ENCODE measurements at regions not wholly inside any gene's neighbourhood (a gene's known extent, or its start where the extent isn't known, plus 50 kb on each side); places are given as distances from the start of the nearest gene placed in this dataset.
A peak's percentile ranks its signal among the peaks of the same experiment; 100 is the strongest.

GRCh38 chr9:79902825-79903600, 331.2 kb downstream of the TLE4 start:
- DNase-seq: no peak

- DNase-seq: no peak
Measured at GRCh38 chr9:79900754-79901153, 329.0 kb downstream of the TLE4 start.

GRCh38 chr9:79896390-79896980, 324.7 kb downstream of the TLE4 start:
- no peak for DNase-seq

GRCh38 chr9:79895232-79895631, 323.5 kb downstream of the TLE4 start:
- DNase-seq: no peak

GRCh38 chr9:79889369-79889768, 317.6 kb downstream of the TLE4 start:
- DNase-seq: no peak

- no peak for DNase-seq
Measured at GRCh38 chr9:79885093-79885857, 313.5 kb downstream of the TLE4 start.

GRCh38 chr9:79884546-79884945, 312.8 kb downstream of the TLE4 start:
- DNase-seq: peak in 1 of 2 donors; percentile 14

GRCh38 chr9:79883073-79883645, 311.4 kb downstream of the TLE4 start:
- DNase-seq: no peak

GRCh38 chr9:79880626-79881025, 308.9 kb downstream of the TLE4 start:
- no peak for DNase-seq

- peak; percentile 77 to 80 for DNase-seq
Measured at GRCh38 chr9:79877943-79878602, 306.3 kb downstream of the TLE4 start.

GRCh38 chr9:79868567-79869189, 296.9 kb downstream of the TLE4 start:
- DNase-seq: peak; percentile 90 to 94

GRCh38 chr9:79862921-79863890, 291.4 kb downstream of the TLE4 start:
- DNase-seq: no peak

- DNase-seq: peak in 1 of 2 donors; percentile 61
Measured at GRCh38 chr9:79858508-79858907, 286.7 kb downstream of the TLE4 start.

GRCh38 chr9:79857188-79857587, 285.4 kb downstream of the TLE4 start:
- DNase-seq: peak; percentile 7 to 17

GRCh38 chr9:79847074-79847473, 275.3 kb downstream of the TLE4 start:
- DNase-seq: no peak

GRCh38 chr9:79829566-79830302, 258.0 kb downstream of the TLE4 start:
- no peak for DNase-seq

- DNase-seq: no peak
Measured at GRCh38 chr9:79824265-79824664, 252.5 kb downstream of the TLE4 start.

- DNase-seq: no peak
Measured at GRCh38 chr9:79817438-79818004, 245.8 kb downstream of the TLE4 start.

- no peak for DNase-seq
Measured at GRCh38 chr9:79813258-79813638, 241.5 kb downstream of the TLE4 start.
